Endothelial cell of umbilical vein (primary cell): ENCODE measurements at regions not wholly inside any gene's neighbourhood (a gene's known extent, or its start where the extent isn't known, plus 50 kb on each side); places are given as distances from the start of the nearest gene placed in this dataset.

Experiments used
- BruUV-seq: library from RNA; stranded (reverse); fragments of 400-500 nt; replicated peaks from 2 replicates; lab custom pipeline; 2021; lab: Mats Ljungman, UMichigan
- CTCF ChIA-PET: fragments of 300-600, 350-600 bp; sonication (Branson Sonifier 250); formaldehyde crosslinking; loops from one replicate; lab custom pipeline; 2021; ENCODE audit warnings: antibody characterized with exemption, inconsistent platforms; lab: Charles Lee
- POLR2A ChIA-PET: fragments of 300-600, 350-600 bp; sonication (Branson Sonifier 250); formaldehyde crosslinking; loops from one replicate; lab custom pipeline; 2021; ENCODE audit warnings: antibody characterized with exemption, inconsistent platforms; lab: Charles Lee
- DNase-seq: peaks from one replicate; pipeline ENCODE4 v3.0.0-alpha.2; 2011; ENCODE audit warnings: low read depth, low spot score
- FAIRE-seq: peaks from 2 replicates; lab custom pipeline; 2011; peaks lifted over from hg19 to GRCh38; lab: Jason Lieb, UNC
- H2AFZ ChIP-seq: 2 replicates; pipeline ENCODE4 v1.6.0; 2012; ENCODE audit warnings: low read depth, low read length, control low read depth, inconsistent platforms
- H3K27ac ChIP-seq: 2 replicates; pipeline ENCODE4 v1.5.1; 2011; ENCODE audit warnings: low read depth, mild to moderate bottlenecking, control low read depth, low read length, moderate library complexity; ENCODE audit not compliant: insufficient read depth
- H3K27me3 ChIP-seq, 2 experiments: 2 replicates each; pipeline versions ENCODE4 v1.6.0 to v1.6.1; 2011; ENCODE audit warnings: low read length in 2 of 2, mixed read lengths in 1 of 2; ENCODE audit not compliant: control insufficient read depth in 2 of 2, insufficient read depth in 2 of 2
- H3K36me3 ChIP-seq, 2 experiments: 2 replicates in 1 of 2; 3 replicates in 1 of 2; pipeline ENCODE4 v1.5.1; 2011; ENCODE audit warnings: low read length in 2 of 2, mild to moderate bottlenecking in 1 of 2, moderate library complexity in 1 of 2; ENCODE audit not compliant: control insufficient read depth in 2 of 2, insufficient read depth in 2 of 2; ENCODE audit errors: extremely low read depth in 1 of 2
- H3K4me1 ChIP-seq: 3 replicates; pipeline ENCODE4 v1.5.1; 2011; ENCODE audit warnings: mild to moderate bottlenecking, low read length; ENCODE audit not compliant: control insufficient read depth, insufficient read depth; ENCODE audit errors: extremely low read depth
- H3K4me2 ChIP-seq: 2 replicates; pipeline ENCODE4 v1.6.1; 2011; ENCODE audit warnings: low read length, control low read depth, mixed read lengths; ENCODE audit not compliant: insufficient read depth
- H3K4me3 ChIP-seq, 3 experiments: fragments of 200-600 bp in 1 of 3; sonication (generic), shearing (Covaris generic) in 1 of 3; replicated peaks in 1 of 3; 2 replicates each; pipeline ENCODE4 v1.5.1; 2011 to 2016; ENCODE audit warnings: control low read depth in 3 of 3, low read length in 3 of 3, mild to moderate bottlenecking in 2 of 3, inconsistent platforms in 1 of 3, low read depth in 1 of 3, moderate library complexity in 1 of 3; ENCODE audit not compliant: insufficient read depth in 1 of 3
- H3K79me2 ChIP-seq: 2 replicates; pipeline ENCODE4 v1.6.0; 2012; ENCODE audit warnings: low read length, inconsistent platforms; ENCODE audit not compliant: control insufficient read depth, insufficient read depth
- H3K9ac ChIP-seq: replicated peaks from 2 replicates; pipeline ENCODE3; 2011; ENCODE audit warnings: low read length, control low read depth; ENCODE audit not compliant: insufficient read depth; ENCODE audit errors: extremely low read depth
- H3K9me1 ChIP-seq: replicated peaks from 3 replicates; pipeline ENCODE4 v1.6.0; 2011; ENCODE audit warnings: mild to moderate bottlenecking, low read length; ENCODE audit not compliant: control insufficient read depth, insufficient read depth; ENCODE audit errors: extremely low read depth
- H3K9me3 ChIP-seq: replicated peaks from 2 replicates; pipeline ENCODE4 v1.5.1; 2012; ENCODE audit warnings: low read length, inconsistent platforms; ENCODE audit not compliant: control insufficient read depth, insufficient read depth
- H4K20me1 ChIP-seq: replicated peaks from 2 replicates; pipeline ENCODE3; 2011; ENCODE audit warnings: mild to moderate bottlenecking, low read length; ENCODE audit not compliant: control insufficient read depth, insufficient read depth; ENCODE audit errors: extremely low read depth
- EZH2 ChIP-seq: IDR thresholded peaks from 2 replicates; pipeline ENCODE4 v1.6.1; 2012; ENCODE audit warnings: borderline replicate concordance, low read depth, mild to moderate bottlenecking, moderate library complexity, low read length, inconsistent platforms; ENCODE audit not compliant: severe bottlenecking
- FOS ChIP-seq: IDR thresholded peaks from 2 replicates; pipeline ENCODE4 v1.6.1; 2011; ENCODE audit warnings: mild to moderate bottlenecking, low read length, moderate library complexity, borderline replicate concordance; ENCODE audit not compliant: insufficient read depth
- GATA2 ChIP-seq: IDR thresholded peaks from 2 replicates; pipeline ENCODE4 v1.7.0; 2011; ENCODE audit warnings: low read depth, mild to moderate bottlenecking, moderate library complexity, mixed read lengths, low read length; ENCODE audit not compliant: insufficient read length, insufficient read depth
- JUN ChIP-seq: IDR thresholded peaks from 2 replicates; pipeline ENCODE4 v1.6.1; 2011; ENCODE audit warnings: borderline replicate concordance, low read depth; ENCODE audit not compliant: insufficient read length, insufficient read depth
- MYC ChIP-seq: IDR thresholded peaks from one replicate; pipeline ENCODE4 v1.6.1; 2011; ENCODE audit warnings: mild to moderate bottlenecking, low read depth, low read length
- POLR2A ChIP-seq: IDR thresholded peaks from 2 replicates; pipeline ENCODE4 v1.6.1; 2012; ENCODE audit warnings: low read depth, mild to moderate bottlenecking, control low read depth, low read length
- POLR2AphosphoS5 ChIP-seq: IDR thresholded peaks from 2 replicates; pipeline ENCODE4 v1.6.1; 2012; ENCODE audit warnings: low read depth, mild to moderate bottlenecking, control low read depth, low read length, moderate library complexity; ENCODE audit not compliant: insufficient read depth
- dilution Hi-C: fragments of 300-500 bp; cut with MboI; formaldehyde crosslinking; loops from one replicate; pipeline ENCODE4 v1.15.0; 2019; ENCODE audit warnings: low sequenced_read_pairs; ENCODE audit not compliant: extremely low pct_ligation_motif_present
- intact Hi-C: fragments of 100-400 bp; cut with micrococcal nuclease; formaldehyde crosslinking; loops from one replicate; pipeline ENCODE4 v1.10.0; 2022
- TF ChIP-seq, protein P1 (sequence below), 2 donors: IDR thresholded peaks; 1 replicate in 1 of 2; 2 replicates in 1 of 2; pipeline ENCODE4 v1.5.1; 2011; ENCODE audit warnings: low read length in 2 of 2, mild to moderate bottlenecking in 2 of 2, moderate library complexity in 2 of 2, control low read depth in 1 of 2, inconsistent platforms in 1 of 2, low read depth in 1 of 2; ENCODE audit not compliant: insufficient read depth in 1 of 2; ENCODE audit errors: extremely low read depth in 1 of 2
- TF ChIP-seq, protein P2 (sequence below): IDR thresholded peaks from 2 replicates; pipeline ENCODE4 v1.6.1; 2011; ENCODE audit not compliant: insufficient read depth, insufficient read length

DNA sequence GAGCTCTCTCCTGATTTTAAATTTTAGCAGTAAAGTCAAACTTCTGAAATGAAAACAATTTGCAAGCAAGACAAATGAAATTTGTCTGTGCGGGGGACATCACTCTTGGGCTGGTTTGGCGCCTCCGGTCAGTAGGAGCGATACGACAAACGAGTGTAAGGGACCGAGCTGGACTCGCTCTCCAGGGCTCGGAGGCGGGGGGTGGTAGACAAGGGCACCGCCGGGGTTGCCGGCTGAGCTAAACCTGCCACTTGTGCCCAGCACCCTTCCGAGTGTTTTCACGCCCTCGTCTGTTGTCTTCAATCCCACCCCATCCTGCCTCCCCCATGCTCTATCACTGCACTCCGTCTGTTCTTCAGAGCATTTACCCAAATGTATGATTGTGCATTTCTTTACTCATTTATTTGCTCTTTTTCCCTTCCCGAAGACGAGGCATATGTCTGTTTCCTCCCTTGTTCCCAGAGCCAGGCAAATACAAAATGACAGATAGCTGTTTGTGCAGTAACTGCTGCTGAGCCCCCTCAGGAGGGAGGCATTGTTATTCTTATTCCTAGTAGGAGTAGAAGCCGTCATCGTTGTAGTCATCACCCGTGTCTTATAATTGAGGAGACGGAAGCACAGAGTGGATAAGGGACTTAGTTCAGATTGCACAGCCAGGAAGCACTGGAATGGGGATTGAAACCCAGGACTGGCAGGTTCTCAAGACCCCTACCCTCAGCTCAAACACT lies 62.8 kb upstream of the APCDD1L start:
- Histone ChIP-seq H3K4me2 (no peak overlapping the region), H3K79me2 (no peaks in the 10 kb centered on the region), H2AFZ (no peak overlapping the region), H3K4me3 (no peak overlapping the region), H3K36me3 (no peaks in the 10 kb centered on the region), H3K9me3 (no peaks in the 10 kb centered on the region), H3K27ac (no peak overlapping the region), H3K9ac (no peak overlapping the region), H4K20me1 (no peaks in the 10 kb centered on the region), H3K4me1 (no peaks in the 10 kb centered on the region), H3K27me3 (no peaks in the 10 kb centered on the region), H3K9me1 (no peaks in the 10 kb centered on the region)
- FAIRE-seq (no peak), DNase-seq (no peak)
- dilution Hi-C loops: no loop called here
- intact Hi-C loops: no loop called here
- no TSS peak for BruUV-seq
- ChIA-PET CTCF (no interaction called here), POLR2A (no interaction called here)
- TF ChIP-seq MYC (no peak), POLR2AphosphoS5 (no peak), JUN (no peak), FOS (no peak), POLR2A (no peak), EZH2 (no peak), GATA2 (no peak)
- TF ChIP-seq, protein P1, sequence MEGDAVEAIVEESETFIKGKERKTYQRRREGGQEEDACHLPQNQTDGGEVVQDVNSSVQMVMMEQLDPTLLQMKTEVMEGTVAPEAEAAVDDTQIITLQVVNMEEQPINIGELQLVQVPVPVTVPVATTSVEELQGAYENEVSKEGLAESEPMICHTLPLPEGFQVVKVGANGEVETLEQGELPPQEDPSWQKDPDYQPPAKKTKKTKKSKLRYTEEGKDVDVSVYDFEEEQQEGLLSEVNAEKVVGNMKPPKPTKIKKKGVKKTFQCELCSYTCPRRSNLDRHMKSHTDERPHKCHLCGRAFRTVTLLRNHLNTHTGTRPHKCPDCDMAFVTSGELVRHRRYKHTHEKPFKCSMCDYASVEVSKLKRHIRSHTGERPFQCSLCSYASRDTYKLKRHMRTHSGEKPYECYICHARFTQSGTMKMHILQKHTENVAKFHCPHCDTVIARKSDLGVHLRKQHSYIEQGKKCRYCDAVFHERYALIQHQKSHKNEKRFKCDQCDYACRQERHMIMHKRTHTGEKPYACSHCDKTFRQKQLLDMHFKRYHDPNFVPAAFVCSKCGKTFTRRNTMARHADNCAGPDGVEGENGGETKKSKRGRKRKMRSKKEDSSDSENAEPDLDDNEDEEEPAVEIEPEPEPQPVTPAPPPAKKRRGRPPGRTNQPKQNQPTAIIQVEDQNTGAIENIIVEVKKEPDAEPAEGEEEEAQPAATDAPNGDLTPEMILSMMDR (IDR thresholded peaks at IDR 0.05; ENCODE audit: extremely low read depth in 1 of 2, insufficient read depth in 1 of 2, low read depth in 1 of 2, low read length in 2 of 2): no peak
- TF ChIP-seq, protein P2, sequence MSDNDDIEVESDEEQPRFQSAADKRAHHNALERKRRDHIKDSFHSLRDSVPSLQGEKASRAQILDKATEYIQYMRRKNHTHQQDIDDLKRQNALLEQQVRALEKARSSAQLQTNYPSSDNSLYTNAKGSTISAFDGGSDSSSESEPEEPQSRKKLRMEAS: no peak
